Gastroesophageal sphincter (tissue), 3 donors: ENCODE measurements at regions not wholly inside any gene's neighbourhood (a gene's known extent, or its start where the extent isn't known, plus 50 kb on each side); places are given as distances from the start of the nearest gene placed in this dataset.

Experiments
- CTCF ChIP-seq, 4 experiments: fragments of 200-600 bp in 2 of 4; fragments of 450-650 bp in 2 of 4; sonication (generic) in 1 of 4; IDR thresholded peaks; one replicate each; pipeline ENCODE4 v1.5.1; 2017 to 2019; ENCODE audit warnings: antibody characterized with exemption in 4 of 4, mild to moderate bottlenecking in 2 of 4, moderate library complexity in 2 of 4
- POLR2AphosphoS5 ChIP-seq: sonication (generic); formaldehyde crosslinking; IDR thresholded peaks from one replicate; pipeline ENCODE4 v1.6.1; 2017; ENCODE audit warnings: antibody characterized with exemption

- TF ChIP-seq POLR2AphosphoS5 (no peak), CTCF (IDR thresholded peaks at IDR 0.05) (no peak)
These were observed 354.9 kb upstream of the CDH8 start for GRCh38 chr16:62391134-62391533.
